ENCODE measurements at regions not wholly inside any gene's neighbourhood (a gene's known extent, or its start where the extent isn't known, plus 50 kb on each side); places are given as distances from the start of the nearest gene placed in this dataset.

GRCh38 chr6:40295251-40295950 is 291.8 kb downstream of the LRFN2 start:
- TF ChIP-seq, protein P1, sequence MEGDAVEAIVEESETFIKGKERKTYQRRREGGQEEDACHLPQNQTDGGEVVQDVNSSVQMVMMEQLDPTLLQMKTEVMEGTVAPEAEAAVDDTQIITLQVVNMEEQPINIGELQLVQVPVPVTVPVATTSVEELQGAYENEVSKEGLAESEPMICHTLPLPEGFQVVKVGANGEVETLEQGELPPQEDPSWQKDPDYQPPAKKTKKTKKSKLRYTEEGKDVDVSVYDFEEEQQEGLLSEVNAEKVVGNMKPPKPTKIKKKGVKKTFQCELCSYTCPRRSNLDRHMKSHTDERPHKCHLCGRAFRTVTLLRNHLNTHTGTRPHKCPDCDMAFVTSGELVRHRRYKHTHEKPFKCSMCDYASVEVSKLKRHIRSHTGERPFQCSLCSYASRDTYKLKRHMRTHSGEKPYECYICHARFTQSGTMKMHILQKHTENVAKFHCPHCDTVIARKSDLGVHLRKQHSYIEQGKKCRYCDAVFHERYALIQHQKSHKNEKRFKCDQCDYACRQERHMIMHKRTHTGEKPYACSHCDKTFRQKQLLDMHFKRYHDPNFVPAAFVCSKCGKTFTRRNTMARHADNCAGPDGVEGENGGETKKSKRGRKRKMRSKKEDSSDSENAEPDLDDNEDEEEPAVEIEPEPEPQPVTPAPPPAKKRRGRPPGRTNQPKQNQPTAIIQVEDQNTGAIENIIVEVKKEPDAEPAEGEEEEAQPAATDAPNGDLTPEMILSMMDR (conservative IDR thresholded peaks at IDR 0.05; ENCODE audit: low read depth, low read length): no peak
- no peak for TF ChIP-seq MXI1 (IDR thresholded peaks at IDR 0.05; ENCODE audit: borderline replicate concordance, low read depth, low read length)
- no peak for TF ChIP-seq RCOR1 (IDR thresholded peaks at IDR 0.05; ENCODE audit: insufficient replicate concordance, low read length)
- TF ChIP-seq CEBPB (IDR thresholded peaks at IDR 0.05; ENCODE audit: low read depth, low read length): no peak
- TF ChIP-seq SMC3 (IDR thresholded peaks at IDR 0.05; ENCODE audit: low read depth, low read length): no peak
- no peak for TF ChIP-seq RAD21 (IDR thresholded peaks at IDR 0.05; ENCODE audit: low read length)
- no peak for TF ChIP-seq POLR2A (IDR thresholded peaks at IDR 0.05; ENCODE audit: low read depth, low read length)
- TF ChIP-seq BHLHE40 (IDR thresholded peaks at IDR 0.05; ENCODE audit: low read depth, low read length): no peak
- no peak for TF ChIP-seq ELK1 (IDR thresholded peaks at IDR 0.05; ENCODE audit: borderline replicate concordance, low read depth, low read length)
- TF ChIP-seq CHD1 (IDR thresholded peaks at IDR 0.05; ENCODE audit: low read depth, low read length): no peak
- no peak for TF ChIP-seq FOS (IDR thresholded peaks at IDR 0.05; ENCODE audit: low read depth, low read length)
- TF ChIP-seq MAFK (IDR thresholded peaks at IDR 0.05; ENCODE audit: low read depth, low read length): no peak
- TF ChIP-seq RFX5 (IDR thresholded peaks at IDR 0.05; ENCODE audit: low read depth, low read length): no peak

Data from IMR-90 (cell line).